Ascending aorta (tissue), 2 donors: ENCODE measurements at regions not wholly inside any gene's neighbourhood (a gene's known extent, or its start where the extent isn't known, plus 50 kb on each side); places are given as distances from the start of the nearest gene placed in this dataset.

Experiments used
- DNase-seq, 2 donors: peaks; one replicate each; pipeline ENCODE4 v3.0.0-alpha.2; 2019; ENCODE audit warnings: low spot score in 2 of 2
- H3K27ac ChIP-seq, 2 donors: fragments of 200-600 bp; sonication (generic); one replicate each; pipeline ENCODE4 v1.5.1; 2016 to 2017; ENCODE audit warnings: mild to moderate bottlenecking in 1 of 2
- H3K27me3 ChIP-seq: fragments of 200-600 bp; sonication (generic); one replicate; pipeline ENCODE4 v1.5.1; 2017
- H3K36me3 ChIP-seq, 2 donors: fragments of 200-600 bp; sonication (generic); one replicate each; pipeline ENCODE4 v1.5.1; 2016
- H3K4me1 ChIP-seq, 2 donors: fragments of 200-600 bp; sonication (generic); one replicate each; pipeline ENCODE4 v1.5.1; 2016 to 2017; ENCODE audit warnings: mild to moderate bottlenecking in 1 of 2
- H3K4me3 ChIP-seq, 2 donors: fragments of 200-600 bp; sonication (generic); one replicate each; pipeline ENCODE4 v1.5.1; 2016 to 2017; ENCODE audit warnings: mild to moderate bottlenecking in 1 of 2
- H3K9me3 ChIP-seq, 2 donors: fragments of 200-600 bp; sonication (generic); one replicate each; pipeline ENCODE4 v1.5.1; 2016
- CTCF ChIP-seq, 3 experiments: fragments of 200-600 bp in 2 of 3; fragments of 450-650 bp in 1 of 3; sonication (generic) in 2 of 3; IDR thresholded peaks; one replicate each; pipeline ENCODE4 v1.5.1; 2016 to 2019; ENCODE audit warnings: antibody characterized with exemption in 3 of 3, mild to moderate bottlenecking in 1 of 3, moderate library complexity in 1 of 3
- intact Hi-C: fragments of 100-400 bp; cut with DNase I; formaldehyde crosslinking; loops from one replicate; pipeline ENCODE4 v1.15.1; 2023

- H3K36me3 ChIP-seq, result no peaks in the 10 kb centered on the region
- no peak overlapping the region for H3K4me3 ChIP-seq
- H3K9me3 ChIP-seq, result no peaks in the 10 kb centered on the region
- intact Hi-C loops, result no loop called here
- H3K27ac ChIP-seq, result no peak overlapping the region
- no peak for DNase-seq
- no peaks in the 10 kb centered on the region for H3K4me1 ChIP-seq
- TF ChIP-seq CTCF (IDR thresholded peaks at IDR 0.05), result no peak
- no peaks in the 10 kb centered on the region for H3K27me3 ChIP-seq
Measured at GRCh38 chr20:11120431-11120830, 446.6 kb upstream of the JAG1 start.

- Histone ChIP-seq H3K27me3 (no peaks in the 10 kb centered on the region), H3K36me3 (no peaks in the 10 kb centered on the region), H3K9me3 (no peaks in the 10 kb centered on the region), H3K4me3 (no peak overlapping the region), H3K27ac (no peak overlapping the region), H3K4me1 (no peaks in the 10 kb centered on the region)
- TF ChIP-seq CTCF (IDR thresholded peaks at IDR 0.05), result no peak
- intact Hi-C loops, result no loop called here
- DNase-seq, result no peak
Measured at GRCh38 chr20:11124849-11125505, 451.2 kb upstream of the JAG1 start.

GRCh38 chr20:11128220-11128718 is 454.5 kb upstream of the JAG1 start:
- Histone ChIP-seq H3K36me3 (no peaks in the 10 kb centered on the region), H3K4me1 (no peaks in the 10 kb centered on the region), H3K27me3 (no peaks in the 10 kb centered on the region), H3K4me3 (no peak overlapping the region), H3K27ac (no peak overlapping the region), H3K9me3 (no peaks in the 10 kb centered on the region)
- DNase-seq, result no peak
- intact Hi-C loops, result no loop called here
- TF ChIP-seq CTCF (IDR thresholded peaks at IDR 0.05), result no peak

- Histone ChIP-seq H3K36me3 (no peaks in the 10 kb centered on the region), H3K4me1 (no peaks in the 10 kb centered on the region), H3K9me3 (no peaks in the 10 kb centered on the region), H3K27me3 (no peaks in the 10 kb centered on the region), H3K4me3 (no peak overlapping the region), H3K27ac (no peak overlapping the region)
- TF ChIP-seq CTCF (IDR thresholded peaks at IDR 0.05), result no peak
- intact Hi-C loops, result no loop called here
- DNase-seq, result no peak
Measured at GRCh38 chr20:11128721-11129120, 454.9 kb upstream of the JAG1 start.

GRCh38 chr20:11130554-11131166 is 456.9 kb upstream of the JAG1 start:
- Histone ChIP-seq H3K27me3 (no peaks in the 10 kb centered on the region), H3K27ac (no peak overlapping the region), H3K4me1 (no peaks in the 10 kb centered on the region), H3K36me3 (no peaks in the 10 kb centered on the region), H3K9me3 (no peaks in the 10 kb centered on the region), H3K4me3 (no peak overlapping the region)
- no peak for DNase-seq
- intact Hi-C loops, result no loop called here
- TF ChIP-seq CTCF (IDR thresholded peaks at IDR 0.05), result no peak
